ENCODE measurements at regions not wholly inside any gene's neighbourhood (a gene's known extent, or its start where the extent isn't known, plus 50 kb on each side); places are given as distances from the start of the nearest gene placed in this dataset.

GRCh38 chr4:134610956-134611355 is 409.4 kb upstream of the PABPC4L start:
- Histone ChIP-seq H3K9me3 (ENCODE audit: low read depth, low read length) (no peaks in the 10 kb centered on the region), H3K27ac (no peak overlapping the region), H3K36me3 (ENCODE audit: insufficient read depth, low read length) (no peaks in the 10 kb centered on the region), H3K4me3 (no peak overlapping the region), H3K9ac (ENCODE audit: insufficient read length) (no peak overlapping the region)
- DNase-seq (ENCODE audit: low read depth, low spot score), result no peak
- TF ChIP-seq POLR2AphosphoS5 (IDR thresholded peaks at IDR 0.05; ENCODE audit: borderline replicate concordance, low read depth, low read length) (no peak), FOXP2 (optimal IDR thresholded peaks at IDR 0.05; ENCODE audit: control extremely low read depth, extremely low read length, insufficient read depth) (no peak)

- no peak for TF ChIP-seq POLR2AphosphoS5 (IDR thresholded peaks at IDR 0.05; ENCODE audit: borderline replicate concordance, low read depth, low read length)
- H3K9me3 ChIP-seq (ENCODE audit: low read depth, low read length), result no peaks in the 10 kb centered on the region
- DNase-seq (ENCODE audit: low read depth, low spot score), result no peak
Measured at GRCh38 chr4:134610172-134610571, 408.6 kb upstream of the PABPC4L start.

GRCh38 chr4:134601706-134602105 is 400.1 kb upstream of the PABPC4L start:
- Histone ChIP-seq H3K9me3 (ENCODE audit: low read depth, low read length) (no peaks in the 10 kb centered on the region; the same call in 1 of the 2 replicates), H3K27ac (no peak overlapping the region), H3K4me3 (no peak overlapping the region), H3K9ac (ENCODE audit: insufficient read length) (no peak overlapping the region), H3K36me3 (ENCODE audit: insufficient read depth, low read length) (no peaks in the 10 kb centered on the region)
- no peak for DNase-seq (ENCODE audit: low read depth, low spot score)
- no peak for TF ChIP-seq POLR2AphosphoS5 (IDR thresholded peaks at IDR 0.05; ENCODE audit: borderline replicate concordance, low read depth, low read length)
- TF ChIP-seq FOXP2 (optimal IDR thresholded peaks at IDR 0.05; ENCODE audit: control extremely low read depth, extremely low read length, insufficient read depth), result no peak
- TF ChIP-seq EZH2 (IDR thresholded peaks at IDR 0.05), result no peak

More at GRCh38 chr4:134610172-134610571, 408.6 kb upstream of the PABPC4L start:
- no peak overlapping the region for H3K9ac ChIP-seq (ENCODE audit: insufficient read length)
- no peak overlapping the region for H3K4me3 ChIP-seq
- no peaks in the 10 kb centered on the region for H3K36me3 ChIP-seq (ENCODE audit: insufficient read depth, low read length)
- H3K27ac ChIP-seq, result no peak overlapping the region

GRCh38 chr4:134591326-134591725 is 389.7 kb upstream of the PABPC4L start:
- Histone ChIP-seq H3K27ac (no peak overlapping the region), H3K4me3 (no peak overlapping the region), H3K9ac (ENCODE audit: insufficient read length) (no peak overlapping the region), H3K36me3 (ENCODE audit: insufficient read depth, low read length) (no peaks in the 10 kb centered on the region), H3K9me3 (ENCODE audit: low read depth, low read length) (no peaks in the 10 kb centered on the region)
- no peak for DNase-seq (ENCODE audit: low read depth, low spot score)
- TF ChIP-seq FOXP2 (optimal IDR thresholded peaks at IDR 0.05; ENCODE audit: control extremely low read depth, extremely low read length, insufficient read depth), result no peak

GRCh38 chr4:134585972-134586371 is 384.4 kb upstream of the PABPC4L start:
- no peak for DNase-seq (ENCODE audit: low read depth, low spot score)
- no peak overlapping the region for H3K27ac ChIP-seq
- no peak overlapping the region for H3K4me3 ChIP-seq
- no peak overlapping the region for H3K9ac ChIP-seq (ENCODE audit: insufficient read length)
- no peak for TF ChIP-seq FOXP2 (optimal IDR thresholded peaks at IDR 0.05; ENCODE audit: control extremely low read depth, extremely low read length, insufficient read depth)
- no peak for TF ChIP-seq EZH2 (IDR thresholded peaks at IDR 0.05)
- TF ChIP-seq POLR2AphosphoS5 (IDR thresholded peaks at IDR 0.05; ENCODE audit: borderline replicate concordance, low read depth, low read length), result no peak
- H3K9me3 ChIP-seq (ENCODE audit: low read depth, low read length), result no peaks in the 10 kb centered on the region
- no peaks in the 10 kb centered on the region for H3K36me3 ChIP-seq (ENCODE audit: insufficient read depth, low read length)

- Histone ChIP-seq H3K36me3 (ENCODE audit: insufficient read depth, low read length) (no peaks in the 10 kb centered on the region), H3K9ac (ENCODE audit: insufficient read length) (no peak overlapping the region), H3K9me3 (ENCODE audit: low read depth, low read length) (no peaks in the 10 kb centered on the region), H3K27ac (no peak overlapping the region), H3K4me3 (no peak overlapping the region)
- DNase-seq (ENCODE audit: low read depth, low spot score), result no peak
- no peak for TF ChIP-seq FOXP2 (optimal IDR thresholded peaks at IDR 0.05; ENCODE audit: control extremely low read depth, extremely low read length, insufficient read depth)
- TF ChIP-seq POLR2AphosphoS5 (IDR thresholded peaks at IDR 0.05; ENCODE audit: borderline replicate concordance, low read depth, low read length), result no peak
- no peak for TF ChIP-seq EZH2 (IDR thresholded peaks at IDR 0.05)
Measured at GRCh38 chr4:134567461-134567860, 365.9 kb upstream of the PABPC4L start.

GRCh38 chr4:134560728-134561127 is 359.1 kb upstream of the PABPC4L start:
- Histone ChIP-seq H3K9me3 (ENCODE audit: low read depth, low read length) (no peaks in the 10 kb centered on the region), H3K9ac (ENCODE audit: insufficient read length) (no peak overlapping the region), H3K36me3 (ENCODE audit: insufficient read depth, low read length) (no peaks in the 10 kb centered on the region), H3K4me3 (no peak overlapping the region), H3K27ac (no peak overlapping the region)
- TF ChIP-seq EZH2 (IDR thresholded peaks at IDR 0.05) (no peak), POLR2AphosphoS5 (IDR thresholded peaks at IDR 0.05; ENCODE audit: borderline replicate concordance, low read depth, low read length) (no peak), FOXP2 (optimal IDR thresholded peaks at IDR 0.05; ENCODE audit: control extremely low read depth, extremely low read length, insufficient read depth) (no peak)
- no peak for DNase-seq (ENCODE audit: low read depth, low spot score)

- no peak for TF ChIP-seq FOXP2 (optimal IDR thresholded peaks at IDR 0.05; ENCODE audit: control extremely low read depth, extremely low read length, insufficient read depth)
- Histone ChIP-seq H3K27ac (no peak overlapping the region), H3K4me3 (no peak overlapping the region)
Measured at GRCh38 chr4:134552063-134552462, 350.5 kb upstream of the PABPC4L start.

GRCh38 chr4:134551348-134551747 is 349.8 kb upstream of the PABPC4L start:
- TF ChIP-seq EZH2 (IDR thresholded peaks at IDR 0.05), result no peak
- no peak for TF ChIP-seq POLR2AphosphoS5 (IDR thresholded peaks at IDR 0.05; ENCODE audit: borderline replicate concordance, low read depth, low read length)
- no peak for TF ChIP-seq FOXP2 (optimal IDR thresholded peaks at IDR 0.05; ENCODE audit: control extremely low read depth, extremely low read length, insufficient read depth)
- H3K36me3 ChIP-seq (ENCODE audit: insufficient read depth, low read length), result no peaks in the 10 kb centered on the region

More at GRCh38 chr4:134552063-134552462, 350.5 kb upstream of the PABPC4L start:
- no peak overlapping the region for H3K9ac ChIP-seq (ENCODE audit: insufficient read length)
- no peak for DNase-seq (ENCODE audit: low read depth, low spot score)
- H3K36me3 ChIP-seq (ENCODE audit: insufficient read depth, low read length), result no peaks in the 10 kb centered on the region
- H3K9me3 ChIP-seq (ENCODE audit: low read depth, low read length), result no peaks in the 10 kb centered on the region

More at GRCh38 chr4:134551348-134551747, 349.8 kb upstream of the PABPC4L start:
- no peak for DNase-seq (ENCODE audit: low read depth, low spot score)
- Histone ChIP-seq H3K4me3 (no peak overlapping the region), H3K27ac (no peak overlapping the region), H3K9ac (ENCODE audit: insufficient read length) (no peak overlapping the region), H3K9me3 (ENCODE audit: low read depth, low read length) (no peaks in the 10 kb centered on the region)

Measured in SK-N-MC (cell line).